Thyroid gland (tissue), 4 donors: ENCODE measurements at regions not wholly inside any gene's neighbourhood (a gene's known extent, or its start where the extent isn't known, plus 50 kb on each side); places are given as distances from the start of the nearest gene placed in this dataset.

ENCODE experiments used
- POLR2A ChIP-seq, 2 donors: fragments of 450-650 bp; IDR thresholded peaks; one replicate each; pipeline ENCODE4 v1.6.1; 2017; ENCODE audit warnings: antibody characterized with exemption in 2 of 2, mild to moderate bottlenecking in 2 of 2, moderate library complexity in 1 of 2
- TF ChIP-seq, protein P1 (sequence below), 6 experiments: fragments of 200-600 bp in 3 of 6; fragments of 450-650 bp in 3 of 6; sonication (generic) in 3 of 6; IDR thresholded peaks; one replicate each; pipeline ENCODE4 v1.5.1; 2016 to 2019; ENCODE audit warnings: antibody characterized with exemption in 6 of 6, mild to moderate bottlenecking in 2 of 6, inconsistent platforms in 1 of 6, moderate library complexity in 1 of 6

DNA sequence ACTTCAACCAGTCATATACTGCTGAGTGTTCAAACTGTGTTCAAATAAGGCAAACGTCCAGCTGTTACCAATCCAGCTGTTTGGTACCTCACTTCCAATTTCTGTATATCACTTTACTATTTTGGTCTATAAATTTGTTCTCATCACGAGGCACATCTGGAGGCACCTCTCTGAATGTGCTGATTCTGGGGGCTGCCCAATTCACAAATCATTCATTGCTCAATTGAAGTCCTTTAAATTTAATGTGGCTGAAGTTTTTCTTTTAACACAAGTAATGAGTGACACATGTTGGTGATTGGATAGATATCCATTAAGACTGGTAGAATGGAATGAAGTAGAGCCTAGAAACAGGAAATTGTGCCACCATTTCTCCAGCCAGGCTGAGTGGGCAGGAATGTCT is 617.0 kb upstream of the TMEM132C start:
- no peak for TF ChIP-seq POLR2A (IDR thresholded peaks at IDR 0.05)
- TF ChIP-seq, protein P1, sequence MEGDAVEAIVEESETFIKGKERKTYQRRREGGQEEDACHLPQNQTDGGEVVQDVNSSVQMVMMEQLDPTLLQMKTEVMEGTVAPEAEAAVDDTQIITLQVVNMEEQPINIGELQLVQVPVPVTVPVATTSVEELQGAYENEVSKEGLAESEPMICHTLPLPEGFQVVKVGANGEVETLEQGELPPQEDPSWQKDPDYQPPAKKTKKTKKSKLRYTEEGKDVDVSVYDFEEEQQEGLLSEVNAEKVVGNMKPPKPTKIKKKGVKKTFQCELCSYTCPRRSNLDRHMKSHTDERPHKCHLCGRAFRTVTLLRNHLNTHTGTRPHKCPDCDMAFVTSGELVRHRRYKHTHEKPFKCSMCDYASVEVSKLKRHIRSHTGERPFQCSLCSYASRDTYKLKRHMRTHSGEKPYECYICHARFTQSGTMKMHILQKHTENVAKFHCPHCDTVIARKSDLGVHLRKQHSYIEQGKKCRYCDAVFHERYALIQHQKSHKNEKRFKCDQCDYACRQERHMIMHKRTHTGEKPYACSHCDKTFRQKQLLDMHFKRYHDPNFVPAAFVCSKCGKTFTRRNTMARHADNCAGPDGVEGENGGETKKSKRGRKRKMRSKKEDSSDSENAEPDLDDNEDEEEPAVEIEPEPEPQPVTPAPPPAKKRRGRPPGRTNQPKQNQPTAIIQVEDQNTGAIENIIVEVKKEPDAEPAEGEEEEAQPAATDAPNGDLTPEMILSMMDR (IDR thresholded peaks at IDR 0.05): no peak
